AG09309 (cell line): ENCODE measurements at regions not wholly inside any gene's neighbourhood (a gene's known extent, or its start where the extent isn't known, plus 50 kb on each side); places are given as distances from the start of the nearest gene placed in this dataset.

ENCODE experiments used
- DNase-seq: peaks from one replicate; pipeline ENCODE4 v3.0.0-alpha.2; 2010; ENCODE audit warnings: low read depth
- H3K4me3 ChIP-seq: 2 replicates; pipeline ENCODE4 v1.5.1; 2011; ENCODE audit warnings: mild to moderate bottlenecking, low read depth, low read length, moderate library complexity; ENCODE audit not compliant: control insufficient read depth
- TF ChIP-seq, protein P1 (sequence below): IDR thresholded peaks from 2 replicates; pipeline ENCODE4 v1.5.1; 2011; ENCODE audit warnings: mild to moderate bottlenecking, low read depth, low read length, inconsistent platforms; ENCODE audit not compliant: insufficient read depth, control insufficient read depth; ENCODE audit errors: missing control alignments

DNA sequence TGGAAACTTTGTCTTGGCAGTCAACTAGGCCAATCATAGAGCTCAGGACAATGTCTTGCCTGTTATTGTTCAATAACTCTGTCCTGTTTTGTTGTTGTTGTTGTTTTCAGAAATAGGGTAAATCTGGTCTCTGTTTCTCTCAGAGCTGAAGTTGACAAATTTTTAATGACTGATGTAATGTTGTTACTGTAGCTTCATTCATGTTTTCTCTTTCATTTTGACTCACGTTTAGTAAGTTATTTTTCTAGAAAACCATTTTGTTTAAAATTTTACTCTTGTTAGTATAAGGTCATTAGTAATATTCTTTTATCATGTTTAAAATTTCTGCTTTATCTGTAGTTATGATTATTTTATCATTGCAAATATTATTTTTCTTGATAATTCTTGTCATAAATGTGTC, 51.6 kb upstream of the GRIK2 start:
- DNase-seq = no peak
- TF ChIP-seq, protein P1, sequence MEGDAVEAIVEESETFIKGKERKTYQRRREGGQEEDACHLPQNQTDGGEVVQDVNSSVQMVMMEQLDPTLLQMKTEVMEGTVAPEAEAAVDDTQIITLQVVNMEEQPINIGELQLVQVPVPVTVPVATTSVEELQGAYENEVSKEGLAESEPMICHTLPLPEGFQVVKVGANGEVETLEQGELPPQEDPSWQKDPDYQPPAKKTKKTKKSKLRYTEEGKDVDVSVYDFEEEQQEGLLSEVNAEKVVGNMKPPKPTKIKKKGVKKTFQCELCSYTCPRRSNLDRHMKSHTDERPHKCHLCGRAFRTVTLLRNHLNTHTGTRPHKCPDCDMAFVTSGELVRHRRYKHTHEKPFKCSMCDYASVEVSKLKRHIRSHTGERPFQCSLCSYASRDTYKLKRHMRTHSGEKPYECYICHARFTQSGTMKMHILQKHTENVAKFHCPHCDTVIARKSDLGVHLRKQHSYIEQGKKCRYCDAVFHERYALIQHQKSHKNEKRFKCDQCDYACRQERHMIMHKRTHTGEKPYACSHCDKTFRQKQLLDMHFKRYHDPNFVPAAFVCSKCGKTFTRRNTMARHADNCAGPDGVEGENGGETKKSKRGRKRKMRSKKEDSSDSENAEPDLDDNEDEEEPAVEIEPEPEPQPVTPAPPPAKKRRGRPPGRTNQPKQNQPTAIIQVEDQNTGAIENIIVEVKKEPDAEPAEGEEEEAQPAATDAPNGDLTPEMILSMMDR = no peak
- H3K4me3 ChIP-seq = no peak overlapping the region
